HG03432 (cell line): ENCODE measurements at regions not wholly inside any gene's neighbourhood (a gene's known extent, or its start where the extent isn't known, plus 50 kb on each side); places are given as distances from the start of the nearest gene placed in this dataset.

ENCODE experiments used
- ATAC-seq: cut with Tn5 transposase; IDR thresholded peaks from one replicate; pipeline ENCODE4 v1.9.1; 2021; ENCODE audit warnings: mild to moderate bottlenecking, moderate library complexity; ENCODE audit not compliant: unreplicated experiment

GRCh38 chr9:89744730-89745129 is 139.9 kb downstream of the GADD45G start:
- ATAC-seq, result no peak

GRCh38 chr9:89745601-89746376 is 141.0 kb downstream of the GADD45G start:
- ATAC-seq, result no peak

GRCh38 chr9:89746385-89747116 is 141.7 kb downstream of the GADD45G start:
- ATAC-seq, result no peak

- no peak for ATAC-seq
These were observed 142.8 kb downstream of the GADD45G start for GRCh38 chr9:89747596-89747995.

GRCh38 chr9:89748021-89748670 is 143.3 kb downstream of the GADD45G start:
- no peak for ATAC-seq

- no peak for ATAC-seq
These were observed 144.2 kb downstream of the GADD45G start for GRCh38 chr9:89748831-89749499.

- ATAC-seq, result no peak
These were observed 144.8 kb downstream of the GADD45G start for GRCh38 chr9:89749500-89750116.

- no peak for ATAC-seq
These were observed 145.4 kb downstream of the GADD45G start for GRCh38 chr9:89750117-89750791.

GRCh38 chr9:89751079-89751825 is 146.4 kb downstream of the GADD45G start:
- ATAC-seq, result no peak

GRCh38 chr9:89752154-89752553 is 147.3 kb downstream of the GADD45G start:
- no peak for ATAC-seq

- peak; percentile 46 for ATAC-seq
These were observed 148.8 kb downstream of the GADD45G start for GRCh38 chr9:89753472-89754055.

GRCh38 chr9:89754193-89754592 is 149.4 kb downstream of the GADD45G start:
- no peak for ATAC-seq

GRCh38 chr9:89755821-89756220 is 151.0 kb downstream of the GADD45G start:
- ATAC-seq, result no peak

- no peak for ATAC-seq
These were observed 152.2 kb downstream of the GADD45G start for GRCh38 chr9:89756891-89757537.

- ATAC-seq, result no peak
These were observed 153.1 kb downstream of the GADD45G start for GRCh38 chr9:89757776-89758528.

GRCh38 chr9:89759572-89759971 is 154.8 kb downstream of the GADD45G start:
- ATAC-seq, result no peak

- no peak for ATAC-seq
These were observed 155.3 kb downstream of the GADD45G start for GRCh38 chr9:89760123-89760522.

- ATAC-seq, result no peak
These were observed 159.4 kb downstream of the GADD45G start for GRCh38 chr9:89764217-89764616.
